MM.1S (cell line): ENCODE measurements at regions not wholly inside any gene's neighbourhood (a gene's known extent, or its start where the extent isn't known, plus 50 kb on each side); places are given as distances from the start of the nearest gene placed in this dataset.

ENCODE experiments used
- CTCF ChIP-seq: fragments of 300-600 bp; sonication (generic); IDR thresholded peaks from 2 replicates; pipeline ENCODE4 v1.5.1; 2016; ENCODE audit warnings: antibody characterized with exemption, low read length, mixed read lengths
- EZH2 ChIP-seq: fragments of 300-600 bp; sonication (generic); optimal IDR thresholded peaks from 2 replicates; pipeline ENCODE3; 2017; ENCODE audit warnings: low read depth, mild to moderate bottlenecking, antibody characterized with exemption, low read length, mixed read lengths
- EZH2phosphoT487 ChIP-seq: fragments of 300-600 bp; sonication (generic); IDR thresholded peaks from 2 replicates; pipeline ENCODE4 v1.6.1; 2018; ENCODE audit warnings: antibody characterized with exemption, low read length

DNA sequence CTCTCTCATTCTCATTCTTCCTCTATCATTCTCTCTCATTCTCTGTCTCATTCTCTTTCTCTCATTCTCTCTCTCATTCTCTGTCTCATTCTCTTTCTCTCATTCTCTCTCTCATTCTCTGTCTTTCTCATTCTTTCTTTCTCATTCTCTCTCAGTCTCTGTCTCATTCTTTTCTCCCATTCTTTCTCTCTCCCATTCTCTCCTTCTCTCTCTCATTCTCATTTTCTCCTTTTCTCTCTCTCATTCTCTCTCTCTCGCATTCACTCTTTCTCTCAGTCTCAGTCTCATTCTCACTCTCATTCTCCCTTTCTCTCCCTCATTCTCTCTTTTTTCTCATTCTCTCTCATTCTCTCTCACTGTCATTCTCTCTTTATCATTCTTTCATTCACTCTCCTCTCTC lies 152.0 kb upstream of the UQCRFS1 start:
- TF ChIP-seq CTCF (no peak), EZH2 (no peak), EZH2phosphoT487 (no peak)
